BJ (cell line): ENCODE measurements at regions not wholly inside any gene's neighbourhood (a gene's known extent, or its start where the extent isn't known, plus 50 kb on each side); places are given as distances from the start of the nearest gene placed in this dataset.

Experiments used
- CTCF ChIA-PET: fragments of 350-600 bp; formaldehyde crosslinking; extraction: SDS; loops from one replicate; lab custom pipeline; 2021; ENCODE audit warnings: antibody characterized with exemption, inconsistent platforms; lab: Yijun Ruan, JAX
- POLR2A ChIA-PET: fragments of 300-600 bp; sonication (Branson Sonifier 250); formaldehyde crosslinking; extraction: SDS; loops from one replicate; lab custom pipeline; 2021; ENCODE audit warnings: antibody characterized with exemption; lab: Charles Lee
- DNase-seq: peaks from one replicate; pipeline ENCODE4 v3.0.0-alpha.2; 2011; ENCODE audit warnings: low read depth
- H3K27me3 ChIP-seq: 2 replicates; pipeline ENCODE4 v1.6.0; 2011; ENCODE audit warnings: low read length; ENCODE audit not compliant: control insufficient read depth, insufficient read depth
- H3K36me3 ChIP-seq: 2 replicates; pipeline ENCODE4 v1.5.1; 2011; ENCODE audit warnings: low read length; ENCODE audit not compliant: control insufficient read depth, insufficient read depth
- H3K4me3 ChIP-seq: 2 replicates; pipeline ENCODE4 v1.5.1; 2011; ENCODE audit warnings: low read depth, mild to moderate bottlenecking, control low read depth, low read length
- TF ChIP-seq, protein P1 (sequence below): IDR thresholded peaks from 2 replicates; pipeline ENCODE4 v1.5.1; 2011; ENCODE audit warnings: low read depth, mild to moderate bottlenecking, control low read depth, inconsistent platforms, low read length, moderate library complexity; ENCODE audit not compliant: insufficient read depth

DNA sequence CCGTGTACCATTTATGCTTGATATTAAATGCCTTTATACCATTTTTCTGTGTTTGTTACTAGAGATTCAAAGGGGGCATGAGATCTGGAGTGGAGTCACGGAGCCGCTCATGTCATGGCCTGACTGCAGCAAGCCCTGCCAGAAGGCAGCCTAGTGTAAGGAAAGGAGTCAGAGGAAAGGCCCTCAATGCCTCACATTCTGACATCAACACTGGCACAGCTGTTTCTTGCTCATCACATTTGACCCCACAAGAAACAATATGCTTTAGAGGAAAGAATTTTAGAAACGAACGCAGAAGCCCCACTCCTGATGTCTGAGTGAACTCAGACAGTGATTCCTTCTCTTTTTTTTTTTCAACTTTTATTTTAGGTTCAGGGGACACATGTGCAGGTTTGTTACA, 322.4 kb upstream of the CPEB2 start:
- CTCF ChIA-PET: no interaction called here
- Histone ChIP-seq H3K4me3 (no peak overlapping the region), H3K27me3 (no peaks in the 10 kb centered on the region), H3K36me3 (no peaks in the 10 kb centered on the region)
- POLR2A ChIA-PET: no interaction called here
- TF ChIP-seq, protein P1, sequence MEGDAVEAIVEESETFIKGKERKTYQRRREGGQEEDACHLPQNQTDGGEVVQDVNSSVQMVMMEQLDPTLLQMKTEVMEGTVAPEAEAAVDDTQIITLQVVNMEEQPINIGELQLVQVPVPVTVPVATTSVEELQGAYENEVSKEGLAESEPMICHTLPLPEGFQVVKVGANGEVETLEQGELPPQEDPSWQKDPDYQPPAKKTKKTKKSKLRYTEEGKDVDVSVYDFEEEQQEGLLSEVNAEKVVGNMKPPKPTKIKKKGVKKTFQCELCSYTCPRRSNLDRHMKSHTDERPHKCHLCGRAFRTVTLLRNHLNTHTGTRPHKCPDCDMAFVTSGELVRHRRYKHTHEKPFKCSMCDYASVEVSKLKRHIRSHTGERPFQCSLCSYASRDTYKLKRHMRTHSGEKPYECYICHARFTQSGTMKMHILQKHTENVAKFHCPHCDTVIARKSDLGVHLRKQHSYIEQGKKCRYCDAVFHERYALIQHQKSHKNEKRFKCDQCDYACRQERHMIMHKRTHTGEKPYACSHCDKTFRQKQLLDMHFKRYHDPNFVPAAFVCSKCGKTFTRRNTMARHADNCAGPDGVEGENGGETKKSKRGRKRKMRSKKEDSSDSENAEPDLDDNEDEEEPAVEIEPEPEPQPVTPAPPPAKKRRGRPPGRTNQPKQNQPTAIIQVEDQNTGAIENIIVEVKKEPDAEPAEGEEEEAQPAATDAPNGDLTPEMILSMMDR: no peak
- no peak for DNase-seq

DNA sequence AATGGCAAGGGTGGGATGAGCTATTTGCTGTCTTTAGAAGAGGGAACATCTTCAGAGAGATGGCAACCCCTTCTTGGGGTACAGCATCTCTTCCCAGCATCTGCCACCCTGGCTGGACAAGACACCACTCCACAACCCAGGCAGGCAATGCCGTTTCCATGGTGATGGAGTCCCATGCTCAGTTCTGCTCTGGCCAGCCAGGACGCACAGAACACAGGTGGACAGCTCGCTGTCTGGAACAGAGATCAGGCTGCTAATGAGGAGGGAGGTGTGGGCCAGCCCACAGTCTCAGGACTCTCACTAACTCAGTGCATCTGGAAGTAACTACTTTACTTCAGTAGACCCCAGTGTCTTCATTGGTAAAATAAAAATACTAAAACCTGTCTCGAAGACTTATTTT, 321.0 kb upstream of the CPEB2 start:
- DNase-seq: no peak
- TF ChIP-seq, protein P1: no peak
- ChIA-PET POLR2A (no interaction called here), CTCF (no interaction called here)
- Histone ChIP-seq H3K4me3 (no peak overlapping the region), H3K27me3 (no peaks in the 10 kb centered on the region), H3K36me3 (no peaks in the 10 kb centered on the region)

DNA sequence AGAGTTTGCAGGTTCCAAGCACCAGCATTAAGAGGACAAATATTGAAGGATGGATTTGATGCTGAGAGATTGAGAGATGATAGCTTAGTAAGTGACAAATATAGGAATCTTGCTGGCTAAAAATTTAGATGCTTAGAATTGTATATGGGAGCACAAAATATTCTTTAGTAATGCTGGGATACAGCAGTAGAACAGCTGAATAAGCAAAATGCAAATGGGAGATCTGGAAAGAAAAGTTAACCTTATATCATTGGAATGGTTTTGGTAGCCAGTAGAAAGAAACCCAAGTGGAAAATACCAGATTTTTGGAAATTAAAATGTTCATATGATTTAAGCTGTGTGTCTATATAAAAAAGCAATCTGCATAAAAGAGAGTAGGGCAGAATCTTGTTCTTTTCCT, 308.6 kb upstream of the CPEB2 start:
- DNase-seq: no peak
- CTCF ChIA-PET: no interaction called here
- no peaks in the 10 kb centered on the region for H3K27me3 ChIP-seq
- no peak overlapping the region for H3K4me3 ChIP-seq
- TF ChIP-seq, protein P1: no peak
- POLR2A ChIA-PET: no interaction called here
- no peaks in the 10 kb centered on the region for H3K36me3 ChIP-seq

DNA sequence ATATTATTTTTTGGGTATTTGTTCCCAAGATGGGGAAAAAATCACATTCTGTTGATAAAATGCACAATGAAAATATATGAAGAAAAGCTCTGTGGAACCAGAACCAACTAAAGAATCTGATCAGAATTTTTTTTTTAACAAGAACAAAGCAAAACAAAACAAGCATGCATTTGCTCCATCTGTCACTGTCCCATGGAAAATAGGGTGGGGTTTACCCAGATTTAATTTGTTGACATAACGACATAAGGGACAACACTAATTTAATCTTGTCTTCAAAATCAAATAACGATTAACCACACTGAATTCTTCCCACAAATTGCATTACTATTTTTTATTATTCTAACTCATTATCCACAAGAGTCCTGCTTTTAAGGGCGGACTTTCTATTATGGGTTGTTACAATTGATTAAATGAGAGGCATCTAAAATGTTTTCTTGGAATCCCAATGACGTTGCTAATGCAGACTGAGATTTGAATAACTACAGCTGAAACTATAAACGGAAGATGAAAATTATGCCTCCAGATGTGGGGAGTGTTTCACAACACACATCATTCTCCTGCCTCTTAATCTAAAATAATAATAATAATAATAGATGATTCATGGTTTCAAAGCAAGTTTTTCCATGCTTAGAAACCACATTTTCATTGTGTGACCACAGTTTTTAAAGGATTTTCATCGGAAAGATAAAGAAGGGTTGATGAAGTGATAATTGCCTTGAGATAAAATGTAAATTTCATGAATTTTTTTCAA, 307.0 kb upstream of the CPEB2 start:
- no peak for DNase-seq
- Histone ChIP-seq H3K4me3 (no peak overlapping the region), H3K27me3 (no peaks in the 10 kb centered on the region), H3K36me3 (no peaks in the 10 kb centered on the region)
- TF ChIP-seq, protein P1: no peak
- CTCF ChIA-PET: no interaction called here
- POLR2A ChIA-PET: no interaction called here

DNA sequence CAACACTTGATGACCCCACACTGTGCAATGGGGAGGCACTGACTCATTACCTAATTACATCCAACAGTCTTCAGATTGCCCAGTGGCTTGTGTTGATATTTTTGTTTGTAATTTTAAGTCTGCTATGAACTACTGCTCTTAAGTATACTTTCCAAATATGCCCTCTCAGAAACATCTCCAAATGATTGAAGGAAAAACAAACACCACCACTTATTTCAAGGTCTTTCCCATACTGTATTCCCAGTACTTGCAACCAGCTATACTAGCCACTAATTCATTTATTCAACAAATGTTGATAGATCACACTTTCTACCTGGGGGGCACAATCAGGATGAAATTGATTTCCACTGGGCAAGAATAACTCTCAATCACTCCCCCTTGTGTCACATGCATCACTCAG, 302.2 kb upstream of the CPEB2 start:
- CTCF ChIA-PET: interaction anchor here (1.6 kb wide), 1 partner anchor 12 kb away, joined by 3 read pairs; no protein-coding TSS in a partner anchor
- TF ChIP-seq, protein P1: no peak

More for the DNA sequence above, 302.2 kb upstream of the CPEB2 start:
- no peak for DNase-seq
- POLR2A ChIA-PET: no interaction called here
- H3K36me3 ChIP-seq: no peaks in the 10 kb centered on the region
- H3K4me3 ChIP-seq: no peak overlapping the region
- no peaks in the 10 kb centered on the region for H3K27me3 ChIP-seq
